CD14-positive monocyte (primary cell): ENCODE measurements at regions not wholly inside any gene's neighbourhood (a gene's known extent, or its start where the extent isn't known, plus 50 kb on each side); places are given as distances from the start of the nearest gene placed in this dataset.

Experiments
- DNase-seq, 3 donors: peaks; one replicate each; pipeline ENCODE4 v3.0.0-alpha.2; 2011 to 2022
- H2AFZ ChIP-seq: 2 replicates; pipeline ENCODE4 v1.6.0; 2012; ENCODE audit warnings: mild to moderate bottlenecking, low read depth, low read length, inconsistent platforms; ENCODE audit not compliant: insufficient read depth, poor library complexity, severe bottlenecking
- H3K27ac ChIP-seq, 2 donors: 1 replicate in 1 of 2; 2 replicates in 1 of 2; pipeline ENCODE4 v1.5.1; 2012 to 2013; ENCODE audit warnings: low read length in 2 of 2, control low read depth in 1 of 2, inconsistent platforms in 1 of 2, low read depth in 1 of 2, mild to moderate bottlenecking in 1 of 2
- H3K27me3 ChIP-seq, 2 donors: one replicate each; pipeline versions ENCODE4 v1.6.0 to v1.6.1; 2011 to 2013; ENCODE audit warnings: low read length in 2 of 2; ENCODE audit not compliant: control insufficient read depth in 2 of 2, insufficient read depth in 2 of 2
- H3K36me3 ChIP-seq, 2 donors: replicated peaks in 1 of 2; 1 replicate in 1 of 2; 2 replicates in 1 of 2; pipeline versions ENCODE4 v1.5.1 to v1.6.1; 2012 to 2013; ENCODE audit warnings: low read length in 2 of 2, control low read depth in 1 of 2, inconsistent platforms in 1 of 2, mild to moderate bottlenecking in 1 of 2; ENCODE audit not compliant: insufficient read depth in 2 of 2, control insufficient read depth in 1 of 2
- H3K4me1 ChIP-seq, 2 donors: 1 replicate in 1 of 2; 2 replicates in 1 of 2; pipeline versions ENCODE4 v1.5.1 to v1.6.1; 2012 to 2013; ENCODE audit warnings: low read length in 2 of 2, control low read depth in 1 of 2, inconsistent platforms in 1 of 2, mild to moderate bottlenecking in 1 of 2, moderate library complexity in 1 of 2; ENCODE audit not compliant: insufficient read depth in 2 of 2, control insufficient read depth in 1 of 2
- H3K4me2 ChIP-seq: replicated peaks from 2 replicates; pipeline ENCODE3; 2012; ENCODE audit warnings: low read length, moderate library complexity, mild to moderate bottlenecking; ENCODE audit not compliant: poor library complexity, severe bottlenecking; ENCODE audit errors: extremely low read depth
- H3K4me3 ChIP-seq, 3 experiments: fragments of 200-600 bp in 1 of 3; sonication (generic) in 1 of 3; replicated peaks in 1 of 3; 1 replicate in 2 of 3; 2 replicates in 1 of 3; pipeline ENCODE4 v1.5.1; 2011 to 2013; ENCODE audit warnings: low read length in 3 of 3, mild to moderate bottlenecking in 3 of 3, control low read depth in 2 of 3, low read depth in 2 of 3, inconsistent platforms in 1 of 3, moderate library complexity in 1 of 3
- H3K79me2 ChIP-seq: 2 replicates; pipeline ENCODE4 v1.6.0; 2012; ENCODE audit warnings: mild to moderate bottlenecking, control low read depth, inconsistent platforms, low read length, moderate library complexity; ENCODE audit not compliant: insufficient read depth
- H3K9ac ChIP-seq: 2 replicates; pipeline ENCODE4 v1.6.0; 2017; ENCODE audit warnings: low read length, mild to moderate bottlenecking; ENCODE audit not compliant: insufficient read depth, poor library complexity, severe bottlenecking
- H3K9me3 ChIP-seq, 2 donors: replicated peaks in 1 of 2; 1 replicate in 1 of 2; 2 replicates in 1 of 2; pipeline versions ENCODE4 v1.5.1 to v1.6.1; 2012 to 2013; ENCODE audit warnings: low read length in 2 of 2, control low read depth in 1 of 2; ENCODE audit not compliant: control insufficient read depth in 1 of 2, insufficient read depth in 1 of 2
- H4K20me1 ChIP-seq: 2 replicates; pipeline ENCODE4 v1.6.0; 2012; ENCODE audit warnings: mild to moderate bottlenecking, low read length, control low read depth, moderate library complexity; ENCODE audit not compliant: insufficient read depth
- H3K27ac Mint-ChIP-seq, 7 donors: one replicate each; pipeline ENCODE4 v1.8.0; 2020; ENCODE audit warnings: mild to moderate bottlenecking in 7 of 7, mixed read lengths in 7 of 7, moderate library complexity in 6 of 7, inconsistent platforms in 2 of 7
- H3K27me3 Mint-ChIP-seq, 3 donors: one replicate each; pipeline ENCODE4 v1.8.0; 2021 to 2022; ENCODE audit warnings: low read depth in 3 of 3, mild to moderate bottlenecking in 3 of 3, mixed read lengths in 3 of 3, moderate library complexity in 3 of 3, inconsistent platforms in 1 of 3
- H3K36me3 Mint-ChIP-seq, 2 donors: one replicate each; pipeline ENCODE4 v1.8.0; 2020; ENCODE audit warnings: mixed read lengths in 2 of 2, inconsistent platforms in 1 of 2, mild to moderate bottlenecking in 1 of 2
- H3K4me1 Mint-ChIP-seq: one replicate; pipeline ENCODE4 v1.8.0; 2020; ENCODE audit warnings: mild to moderate bottlenecking, mixed read lengths
- H3K4me3 Mint-ChIP-seq, 2 donors: one replicate each; pipeline ENCODE4 v1.8.0; 2020; ENCODE audit warnings: mild to moderate bottlenecking in 2 of 2, mixed read lengths in 2 of 2, moderate library complexity in 1 of 2
- H3K9me3 Mint-ChIP-seq, 7 donors: one replicate each; pipeline ENCODE4 v1.8.0; 2020 to 2022; ENCODE audit warnings: mixed read lengths in 7 of 7, mild to moderate bottlenecking in 6 of 7, moderate library complexity in 6 of 7, inconsistent platforms in 2 of 7
- CTCF ChIP-seq: fragments of 200-600 bp; IDR thresholded peaks from one replicate; pipeline ENCODE4 v1.8.0; 2022; ENCODE audit warnings: antibody characterized with exemption, mild to moderate bottlenecking
- WGBS: methylation state at CpG from one replicate; pipeline ENCODE4 v1.1.5; 2013; ENCODE audit warnings: missing lambda C conversion rate; ENCODE audit not compliant: insufficient coverage; 5-methylcytosine and 5-hydroxymethylcytosine counted together
- intact Hi-C, 2 donors: fragments of 100-400 bp; cut with micrococcal nuclease; formaldehyde crosslinking; loops; one replicate each; pipeline versions ENCODE4 v1.15.0 to v1.15.1; 2023

GRCh38 chr2:834233-834632 lies 116.4 kb upstream of the SNTG2 start:
- Histone ChIP-seq H3K4me1 (peaks cover 43 to 44% of the 10 kb centered on the region in 2 donors), H2AFZ (no peak overlapping the region), H3K4me2 (no peak overlapping the region), H3K27me3 (no peaks in the 10 kb centered on the region), H4K20me1 (no peaks in the 10 kb centered on the region), H3K9me3 (no peaks in the 10 kb centered on the region), H3K79me2 (no peaks in the 10 kb centered on the region), H3K27ac (no peak overlapping the region), H3K9ac (no peak overlapping the region), H3K36me3 (no peaks in the 10 kb centered on the region), H3K4me3 (no peak overlapping the region)
- Mint-ChIP-seq H3K36me3 (no peaks in the 10 kb centered on the region), H3K4me3 (peak overlapping the region in 1 of 2 donors; percentile 42), H3K27me3 (peaks cover 5 to 12% (median 7%) of the 10 kb centered on the region in 3 donors), H3K9me3 (peaks cover 0 to 4% (median 0%) of the 10 kb centered on the region in 7 donors), H3K4me1 (peaks cover 36% of the 10 kb centered on the region), H3K27ac (no peak overlapping the region)
- intact Hi-C loops: no loop called here
- DNase-seq: no peak
- no peak for TF ChIP-seq CTCF
- 90% methylated on average over 10 of the region's 10 CpGs for WGBS

GRCh38 chr2:833180-833579 lies 117.5 kb upstream of the SNTG2 start:
- Histone ChIP-seq H3K27ac (no peak overlapping the region), H3K79me2 (no peaks in the 10 kb centered on the region), H3K4me3 (no peak overlapping the region), H3K36me3 (no peaks in the 10 kb centered on the region), H2AFZ (no peak overlapping the region), H3K9me3 (no peaks in the 10 kb centered on the region), H3K4me1 (peaks cover 47 to 51% of the 10 kb centered on the region in 2 donors), H3K27me3 (no peaks in the 10 kb centered on the region), H3K4me2 (no peak overlapping the region), H4K20me1 (no peaks in the 10 kb centered on the region), H3K9ac (no peak overlapping the region)
- intact Hi-C loops: no loop called here
- WGBS: 6% methylated on average over 3 of the region's 5 CpGs
- TF ChIP-seq CTCF: no peak
- no peak for DNase-seq
- Mint-ChIP-seq H3K36me3 (no peaks in the 10 kb centered on the region), H3K9me3 (peaks cover 0 to 4% (median 2%) of the 10 kb centered on the region in 7 donors), H3K27me3 (peaks cover 5 to 14% (median 7%) of the 10 kb centered on the region in 3 donors), H3K4me1 (peaks cover 37% of the 10 kb centered on the region), H3K27ac (no peak overlapping the region), H3K4me3 (no peak overlapping the region)
